ENCODE measurements at regions not wholly inside any gene's neighbourhood (a gene's known extent, or its start where the extent isn't known, plus 50 kb on each side); places are given as distances from the start of the nearest gene placed in this dataset.

DNA sequence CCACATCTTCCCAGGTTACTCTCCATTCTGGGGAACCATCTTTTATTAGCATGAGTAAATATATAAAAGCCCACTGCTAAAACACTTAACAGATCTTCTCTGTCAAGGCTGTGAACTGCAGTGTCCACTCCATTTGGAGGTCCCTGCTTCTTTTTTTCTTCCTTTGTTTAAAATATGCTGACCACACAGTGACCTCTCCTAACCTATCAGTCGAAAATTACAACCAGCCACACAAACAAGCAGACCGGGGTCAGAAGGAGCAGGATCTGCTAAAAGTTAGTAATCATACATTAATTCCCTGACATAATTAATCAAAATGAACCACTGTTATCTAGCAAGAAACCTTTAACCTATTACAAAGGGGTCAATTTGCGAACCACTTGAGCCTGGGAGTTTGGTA is 427.9 kb upstream of the NR2F2 start:
- no peak overlapping the region for H3K4me3 ChIP-seq (ENCODE audit: low read depth, low read length)
- no peak for TF ChIP-seq CTCF (IDR thresholded peaks at IDR 0.05; ENCODE audit: borderline replicate concordance, insufficient read depth, low read depth, low read length)

GRCh38 chr15:95903352-95903751 is 427.1 kb upstream of the NR2F2 start:
- no peak for TF ChIP-seq CTCF (IDR thresholded peaks at IDR 0.05; ENCODE audit: borderline replicate concordance, insufficient read depth, low read depth, low read length)
- no peak overlapping the region for H3K4me3 ChIP-seq (ENCODE audit: low read depth, low read length)

DNA sequence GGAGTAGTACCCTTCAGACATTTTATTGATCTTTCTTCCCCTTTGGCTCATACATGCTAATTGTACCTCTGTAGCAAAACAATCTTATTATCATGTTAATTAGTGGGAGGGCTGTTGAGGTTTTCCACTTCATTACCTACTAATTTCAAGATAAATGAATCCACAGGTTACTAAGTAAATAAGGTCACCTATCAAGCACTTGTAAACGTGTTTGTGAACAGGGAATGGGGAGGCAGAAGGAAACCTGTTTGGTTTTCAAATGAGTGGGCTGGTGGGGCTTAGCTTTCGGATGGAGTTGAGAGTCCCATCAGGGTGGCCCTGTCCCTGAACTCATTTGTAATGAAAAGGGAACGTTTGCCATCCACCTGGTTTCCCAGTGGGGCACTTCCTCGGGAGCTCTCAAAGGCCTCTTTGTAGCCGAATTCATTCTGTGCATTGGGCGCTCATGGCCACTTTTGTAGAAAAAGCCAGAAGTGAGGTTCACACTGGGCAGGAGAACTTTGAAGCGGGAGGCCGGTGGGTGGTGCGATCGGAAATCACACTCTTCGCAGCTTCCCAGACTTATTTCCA is 419.8 kb upstream of the NR2F2 start:
- H3K4me3 ChIP-seq (ENCODE audit: low read depth, low read length) = no peak overlapping the region
- TF ChIP-seq CTCF (IDR thresholded peaks at IDR 0.05; ENCODE audit: borderline replicate concordance, insufficient read depth, low read depth, low read length) = no peak

DNA sequence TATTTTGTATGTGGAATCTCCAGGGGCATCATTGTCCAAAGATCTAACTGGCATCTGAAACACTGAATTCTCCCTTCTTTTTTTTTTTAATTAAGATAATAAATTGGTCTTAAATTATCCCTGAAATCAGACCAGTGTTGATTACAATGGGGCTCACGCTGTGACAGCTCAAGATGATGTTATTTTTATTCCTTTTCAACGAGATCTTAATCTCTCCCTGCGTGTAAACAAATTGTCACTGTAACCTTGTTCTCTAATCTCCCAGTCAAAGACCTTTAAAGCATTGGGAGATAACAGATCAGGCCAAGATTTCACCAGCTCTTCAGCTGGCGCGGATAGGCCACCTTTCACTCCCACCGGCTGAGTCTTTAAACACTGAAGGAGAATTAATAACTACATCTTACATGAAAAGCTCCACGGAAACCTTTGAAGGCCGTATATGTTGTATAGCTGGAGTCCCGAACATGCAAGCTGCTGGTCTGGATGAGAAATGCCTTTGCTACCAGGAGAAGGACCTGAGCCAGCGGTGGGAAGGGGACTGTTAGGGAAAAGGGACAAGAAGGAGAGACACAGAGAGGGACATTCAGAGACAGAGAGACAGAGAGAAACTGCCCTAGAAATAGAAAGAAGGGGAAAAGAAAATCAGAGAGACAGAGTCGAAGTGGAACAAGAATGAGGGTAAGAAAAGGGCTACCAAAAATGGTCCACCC is 418.8 kb upstream of the NR2F2 start:
- no peak for TF ChIP-seq CTCF (IDR thresholded peaks at IDR 0.05; ENCODE audit: borderline replicate concordance, insufficient read depth, low read depth, low read length)
- no peak overlapping the region for H3K4me3 ChIP-seq (ENCODE audit: low read depth, low read length)

DNA sequence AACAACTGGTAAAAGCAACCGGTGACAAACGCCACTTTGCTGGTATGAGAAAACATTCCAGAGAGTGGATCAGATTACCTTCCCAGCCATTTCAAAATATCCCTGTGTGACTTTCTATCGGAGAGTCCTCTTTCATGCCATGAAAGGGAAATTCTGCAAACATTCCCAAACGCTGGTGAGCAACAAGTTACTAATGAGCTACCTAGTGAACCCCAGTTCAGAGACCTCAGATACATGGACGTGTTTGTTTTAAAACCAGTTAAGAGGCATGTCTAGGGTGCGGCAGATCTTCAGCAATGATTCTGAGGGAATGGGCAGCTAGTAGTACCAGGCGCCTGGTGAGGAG is 418.2 kb upstream of the NR2F2 start:
- TF ChIP-seq CTCF (IDR thresholded peaks at IDR 0.05; ENCODE audit: borderline replicate concordance, insufficient read depth, low read depth, low read length) = no peak
- H3K4me3 ChIP-seq (ENCODE audit: low read depth, low read length) = no peak overlapping the region

DNA sequence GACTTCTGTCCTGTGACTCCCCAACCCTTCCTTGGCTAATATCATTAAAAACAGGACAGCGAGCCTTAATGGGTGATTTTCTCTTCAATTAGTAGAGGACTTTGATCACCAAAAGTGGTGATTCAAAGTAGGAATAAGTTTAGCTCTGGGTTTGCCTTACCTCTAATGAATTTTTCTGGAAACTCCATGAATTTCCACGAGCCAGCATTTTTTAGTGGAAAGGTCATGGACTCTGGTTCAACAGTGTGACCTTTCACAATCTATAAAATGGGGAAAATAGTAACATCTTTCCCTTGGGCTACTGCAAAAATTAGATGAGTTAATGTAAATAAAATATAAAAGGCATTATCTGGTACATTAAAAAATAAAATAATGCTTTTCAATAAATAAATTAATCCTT is 417.8 kb upstream of the NR2F2 start:
- no peak for TF ChIP-seq CTCF (IDR thresholded peaks at IDR 0.05; ENCODE audit: borderline replicate concordance, insufficient read depth, low read depth, low read length)
- H3K4me3 ChIP-seq (ENCODE audit: low read depth, low read length) = no peak overlapping the region

DNA sequence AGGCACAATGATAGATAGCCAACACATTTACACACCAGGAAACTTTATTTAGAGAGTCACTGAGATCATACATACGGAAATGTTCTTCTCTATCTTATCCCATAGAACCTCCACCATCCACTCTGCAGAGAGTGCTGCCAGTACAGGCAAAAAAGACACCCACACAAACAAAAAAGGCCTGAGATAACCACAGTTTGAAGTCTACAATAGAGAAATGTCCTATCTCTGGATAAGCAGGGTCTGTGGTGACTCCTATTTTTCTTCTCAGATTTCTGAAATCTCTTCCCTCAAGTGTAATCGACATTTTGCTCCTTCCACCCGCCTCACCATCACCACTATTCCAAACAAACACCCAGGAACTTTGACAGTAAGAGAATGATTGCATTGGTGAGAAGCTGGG is 413.9 kb upstream of the NR2F2 start:
- TF ChIP-seq CTCF (IDR thresholded peaks at IDR 0.05; ENCODE audit: borderline replicate concordance, insufficient read depth, low read depth, low read length) = no peak
- no peak overlapping the region for H3K4me3 ChIP-seq (ENCODE audit: low read depth, low read length)
